ENCODE measurements at regions not wholly inside any gene's neighbourhood (a gene's known extent, or its start where the extent isn't known, plus 50 kb on each side); places are given as distances from the start of the nearest gene placed in this dataset.

DNA sequence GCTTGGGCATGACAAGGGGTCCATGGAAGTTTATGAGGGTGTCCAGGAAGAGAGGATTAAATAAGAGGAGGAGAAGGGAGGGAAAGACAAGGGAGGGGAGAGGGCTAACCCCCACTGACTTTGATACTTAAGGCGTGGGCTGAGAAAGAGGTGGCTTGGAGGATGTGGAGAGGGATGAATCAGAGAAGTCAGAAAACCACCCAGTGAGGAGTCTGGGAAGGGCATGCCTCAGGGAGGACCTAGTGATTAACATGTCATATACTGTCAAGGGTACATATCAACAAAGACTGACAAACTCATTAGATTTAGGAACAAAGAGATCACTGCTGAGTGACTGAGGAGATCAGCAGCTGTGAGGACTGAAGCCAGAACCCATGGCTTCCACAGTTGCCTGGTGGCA is 145.4 kb downstream of the IRX5 start:
- TF ChIP-seq GATA2 (IDR thresholded peaks at IDR 0.05; ENCODE audit: low read depth, low read length) (no peak), GATA3 (IDR thresholded peaks at IDR 0.05; ENCODE audit: low read depth, low read length) (no peak)

Data from SH-SY5Y (cell line).